Uterus (tissue), 2 donors: ENCODE measurements at regions not wholly inside any gene's neighbourhood (a gene's known extent, or its start where the extent isn't known, plus 50 kb on each side); places are given as distances from the start of the nearest gene placed in this dataset.

Source experiments
- POLR2A ChIP-seq, 2 donors: fragments of 450-650 bp; IDR thresholded peaks; one replicate each; pipeline ENCODE4 v1.6.1; 2016; ENCODE audit warnings: antibody characterized with exemption in 2 of 2, mild to moderate bottlenecking in 1 of 2, moderate library complexity in 1 of 2
- TF ChIP-seq, protein P1 (sequence below), 4 experiments: fragments of 200-600 bp in 2 of 4; fragments of 450-650 bp in 2 of 4; sonication (generic) in 2 of 4; IDR thresholded peaks; one replicate each; pipeline ENCODE4 v1.5.1; 2016 to 2019; ENCODE audit warnings: antibody characterized with exemption in 4 of 4, mild to moderate bottlenecking in 2 of 4, moderate library complexity in 1 of 4

DNA sequence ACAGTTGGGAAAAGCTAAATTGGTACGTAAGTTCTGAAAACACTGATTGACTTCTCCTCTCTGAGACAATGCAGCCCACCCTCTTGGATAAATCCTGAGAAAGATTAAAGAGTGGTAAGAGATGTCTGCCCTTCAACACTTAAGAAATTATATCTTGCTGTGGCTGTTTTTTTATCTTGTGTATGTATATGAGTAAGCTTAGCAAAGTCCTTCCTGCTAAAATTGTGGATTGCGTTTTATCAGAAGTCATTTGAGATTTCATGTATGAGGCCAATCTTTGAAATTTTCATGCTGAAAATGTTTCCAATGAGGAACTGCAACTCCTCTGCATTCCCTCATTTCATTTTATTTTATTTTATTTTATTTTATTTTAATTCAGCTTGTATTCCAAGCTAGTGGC is 106.2 kb upstream of the INHBA start:
- TF ChIP-seq, protein P1, sequence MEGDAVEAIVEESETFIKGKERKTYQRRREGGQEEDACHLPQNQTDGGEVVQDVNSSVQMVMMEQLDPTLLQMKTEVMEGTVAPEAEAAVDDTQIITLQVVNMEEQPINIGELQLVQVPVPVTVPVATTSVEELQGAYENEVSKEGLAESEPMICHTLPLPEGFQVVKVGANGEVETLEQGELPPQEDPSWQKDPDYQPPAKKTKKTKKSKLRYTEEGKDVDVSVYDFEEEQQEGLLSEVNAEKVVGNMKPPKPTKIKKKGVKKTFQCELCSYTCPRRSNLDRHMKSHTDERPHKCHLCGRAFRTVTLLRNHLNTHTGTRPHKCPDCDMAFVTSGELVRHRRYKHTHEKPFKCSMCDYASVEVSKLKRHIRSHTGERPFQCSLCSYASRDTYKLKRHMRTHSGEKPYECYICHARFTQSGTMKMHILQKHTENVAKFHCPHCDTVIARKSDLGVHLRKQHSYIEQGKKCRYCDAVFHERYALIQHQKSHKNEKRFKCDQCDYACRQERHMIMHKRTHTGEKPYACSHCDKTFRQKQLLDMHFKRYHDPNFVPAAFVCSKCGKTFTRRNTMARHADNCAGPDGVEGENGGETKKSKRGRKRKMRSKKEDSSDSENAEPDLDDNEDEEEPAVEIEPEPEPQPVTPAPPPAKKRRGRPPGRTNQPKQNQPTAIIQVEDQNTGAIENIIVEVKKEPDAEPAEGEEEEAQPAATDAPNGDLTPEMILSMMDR (IDR thresholded peaks at IDR 0.05): no peak
- TF ChIP-seq POLR2A (IDR thresholded peaks at IDR 0.05): no peak
